Right lobe of liver (tissue), 6 donors: ENCODE measurements at regions not wholly inside any gene's neighbourhood (a gene's known extent, or its start where the extent isn't known, plus 50 kb on each side); places are given as distances from the start of the nearest gene placed in this dataset.

Experiments used
- ATAC-seq, 4 donors: fragments of 200-7000 bp; cut with Tn5 transposase; one replicate each; pipeline ENCODE4 v1.9.1; 2020; ENCODE audit warnings: mild to moderate bottlenecking in 4 of 4, moderate library complexity in 4 of 4
- DNase-seq, 3 donors: peaks; one replicate each; pipeline ENCODE4 v3.0.0-alpha.2; 2020
- H3K27ac ChIP-seq, 3 donors: fragments of 200-600 bp; one replicate each; pipeline ENCODE4 v1.8.0; 2022
- H3K27me3 ChIP-seq, 2 donors: fragments of 200-600 bp; one replicate each; pipeline ENCODE4 v1.8.0; 2022
- H3K36me3 ChIP-seq, 4 donors: fragments of 200-600 bp; sonication (generic) in 1 of 4; one replicate each; pipeline versions ENCODE4 v1.5.1 to v1.8.0; 2017 to 2022; ENCODE audit warnings: control low read depth in 1 of 4
- H3K4me1 ChIP-seq, 4 donors: fragments of 200-600 bp; sonication (generic) in 1 of 4; one replicate each; pipeline versions ENCODE4 v1.5.1 to v1.8.0; 2017 to 2022; ENCODE audit warnings: control low read depth in 1 of 4
- H3K4me3 ChIP-seq, 3 donors: fragments of 200-600 bp; one replicate each; pipeline ENCODE4 v1.8.0; 2022
- H3K9me3 ChIP-seq, 4 donors: fragments of 200-600 bp; sonication (generic) in 1 of 4; one replicate each; pipeline versions ENCODE4 v1.5.1 to v1.8.0; 2017 to 2022; ENCODE audit warnings: control low read depth in 1 of 4
- POLR2A ChIP-seq: fragments of 450-650 bp; IDR thresholded peaks from one replicate; pipeline ENCODE4 v1.6.1; 2017; ENCODE audit warnings: antibody characterized with exemption, mild to moderate bottlenecking
- WGBS: methylation state at CpG from one replicate; pipeline ENCODE4 v1.1.6; 2018; ENCODE audit warnings: low coverage, low lambda C conversion rate; ENCODE audit not compliant: insufficient coverage; ENCODE audit errors: missing lambda C conversion rate; 5-methylcytosine and 5-hydroxymethylcytosine counted together
- intact Hi-C, 2 donors: fragments of 100-400 bp; cut with DNase I; formaldehyde crosslinking; loops; one replicate each; pipeline versions ENCODE4 v1.11.2 to v1.14.1; 2022
- TF ChIP-seq, protein P1 (sequence below), 4 donors: fragments of 200-600 bp in 3 of 4; fragments of 450-650 bp in 1 of 4; IDR thresholded peaks; one replicate each; pipeline versions ENCODE4 v1.5.1 to v1.8.0; 2016 to 2022; ENCODE audit warnings: antibody characterized with exemption in 4 of 4, mild to moderate bottlenecking in 2 of 4
- donor health status: DM: no; HTN: yes; CAD: no.
- donor health status: DM: no; HTN: no; CAD: no.
- donor health status: DM: no; HTN: no; CAD: no.
- donor health status: DM: no; HTN: yes; CAD: no.
- donor health status: DM: no; HTN: yes; CAD: no.

DNA sequence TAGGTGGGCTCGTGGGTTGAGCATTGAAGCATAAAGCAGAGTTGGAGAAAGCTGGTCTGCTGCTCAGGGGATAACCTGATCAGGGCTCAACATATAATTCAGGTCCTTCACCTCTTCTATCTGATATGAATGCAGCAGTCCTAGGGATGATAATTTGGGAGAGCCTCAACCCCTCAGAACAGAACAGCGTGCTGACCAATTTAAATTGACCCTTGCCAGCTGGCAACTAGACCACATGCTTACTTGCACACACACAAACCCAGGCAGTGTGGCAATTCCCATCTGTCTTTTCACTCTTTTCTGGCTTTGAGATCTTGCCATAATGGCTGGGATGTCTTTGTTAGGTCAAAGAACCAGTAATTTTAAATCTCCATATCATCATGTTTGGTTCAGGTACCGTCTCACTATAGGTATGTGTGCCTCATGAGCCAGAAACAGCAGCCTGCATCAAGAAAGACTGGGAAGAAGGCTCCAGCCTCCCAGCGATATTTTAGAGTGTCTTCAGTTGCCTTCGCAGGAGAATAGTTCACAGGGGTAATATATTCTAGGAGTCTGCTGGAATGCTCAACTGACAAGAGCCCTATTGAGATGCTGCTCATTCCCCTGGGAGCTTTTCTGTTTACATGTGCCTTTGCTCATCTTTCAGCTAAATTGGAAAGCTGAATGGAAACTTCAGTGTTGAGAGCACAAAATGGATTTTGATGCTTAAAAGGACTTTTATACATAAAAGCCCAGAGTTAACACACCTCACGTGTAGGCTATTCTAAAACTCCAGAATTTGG is 497.6 kb downstream of the RASEF start:
- no peak for TF ChIP-seq POLR2A
- TF ChIP-seq, protein P1, sequence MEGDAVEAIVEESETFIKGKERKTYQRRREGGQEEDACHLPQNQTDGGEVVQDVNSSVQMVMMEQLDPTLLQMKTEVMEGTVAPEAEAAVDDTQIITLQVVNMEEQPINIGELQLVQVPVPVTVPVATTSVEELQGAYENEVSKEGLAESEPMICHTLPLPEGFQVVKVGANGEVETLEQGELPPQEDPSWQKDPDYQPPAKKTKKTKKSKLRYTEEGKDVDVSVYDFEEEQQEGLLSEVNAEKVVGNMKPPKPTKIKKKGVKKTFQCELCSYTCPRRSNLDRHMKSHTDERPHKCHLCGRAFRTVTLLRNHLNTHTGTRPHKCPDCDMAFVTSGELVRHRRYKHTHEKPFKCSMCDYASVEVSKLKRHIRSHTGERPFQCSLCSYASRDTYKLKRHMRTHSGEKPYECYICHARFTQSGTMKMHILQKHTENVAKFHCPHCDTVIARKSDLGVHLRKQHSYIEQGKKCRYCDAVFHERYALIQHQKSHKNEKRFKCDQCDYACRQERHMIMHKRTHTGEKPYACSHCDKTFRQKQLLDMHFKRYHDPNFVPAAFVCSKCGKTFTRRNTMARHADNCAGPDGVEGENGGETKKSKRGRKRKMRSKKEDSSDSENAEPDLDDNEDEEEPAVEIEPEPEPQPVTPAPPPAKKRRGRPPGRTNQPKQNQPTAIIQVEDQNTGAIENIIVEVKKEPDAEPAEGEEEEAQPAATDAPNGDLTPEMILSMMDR (IDR thresholded peaks at IDR 0.05), result no peak
- DNase-seq (peak in 1 of 3 donors; percentile 70), ATAC-seq (peak; percentile 43 to 61 (median 54))
- H3K9me3 ChIP-seq, result no peaks in the 10 kb centered on the region
- H3K4me1 ChIP-seq, result peaks cover 0 to 15% (median 2%) of the 10 kb centered on the region in 4 donors
- no peaks in the 10 kb centered on the region for H3K27me3 ChIP-seq
- intact Hi-C loops, result no loop called here
- peak overlapping the region in 1 of 3 donors; percentile 6 for H3K27ac ChIP-seq
- WGBS, result 47% methylated on average over 5 of the region's 6 CpGs
- H3K4me3 ChIP-seq, result no peak overlapping the region
- no peaks in the 10 kb centered on the region for H3K36me3 ChIP-seq

- no peak overlapping the region for H3K27ac ChIP-seq
- no peak for ATAC-seq
- H3K4me1 ChIP-seq, result peaks cover 0 to 12% (median 0%) of the 10 kb centered on the region in 4 donors
- no peak for DNase-seq
- H3K27me3 ChIP-seq, result no peaks in the 10 kb centered on the region
- no peaks in the 10 kb centered on the region for H3K9me3 ChIP-seq
- no peaks in the 10 kb centered on the region for H3K36me3 ChIP-seq
- intact Hi-C loops, result no loop called here
- WGBS, result 94% methylated on average over 3 of the region's 3 CpGs
- TF ChIP-seq, protein P1 (IDR thresholded peaks at IDR 0.05), result no peak
- no peak for TF ChIP-seq POLR2A
- no peak overlapping the region for H3K4me3 ChIP-seq
Measured at GRCh38 chr9:82567953-82568352, 495.0 kb downstream of the RASEF start.

DNA sequence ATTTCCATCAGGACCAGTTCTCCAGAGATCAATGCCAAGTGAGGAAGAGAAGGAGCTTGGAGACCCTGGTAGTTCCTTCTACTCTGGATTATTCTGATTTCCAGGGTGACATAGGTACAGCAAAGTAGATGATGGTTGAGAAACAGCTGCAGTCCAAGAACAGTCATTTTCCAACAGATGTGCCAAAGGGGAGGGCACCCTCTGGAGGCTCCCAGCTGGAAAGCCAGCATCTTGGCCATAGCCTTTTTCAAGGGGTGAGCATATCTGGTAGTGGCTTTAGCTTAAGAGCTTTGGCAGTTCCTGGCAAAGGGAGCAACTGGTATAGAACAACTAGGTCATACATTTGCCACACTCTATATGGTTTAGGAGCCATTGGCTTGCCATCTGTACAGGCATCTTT is 492.7 kb downstream of the RASEF start:
- no peaks in the 10 kb centered on the region for H3K9me3 ChIP-seq
- H3K4me3 ChIP-seq, result no peak overlapping the region
- H3K4me1 ChIP-seq, result peaks cover 0 to 7% (median 0%) of the 10 kb centered on the region in 4 donors
- no peaks in the 10 kb centered on the region for H3K27me3 ChIP-seq
- H3K36me3 ChIP-seq, result no peaks in the 10 kb centered on the region
- DNase-seq (no peak), ATAC-seq (peak; percentile 31 to 86 (median 46))
- no peak overlapping the region for H3K27ac ChIP-seq
- intact Hi-C loops, result no loop called here
- TF ChIP-seq POLR2A, result no peak
- TF ChIP-seq, protein P1 (IDR thresholded peaks at IDR 0.05), result peak in 2 of 4 donors; percentile 15 to 46

DNA sequence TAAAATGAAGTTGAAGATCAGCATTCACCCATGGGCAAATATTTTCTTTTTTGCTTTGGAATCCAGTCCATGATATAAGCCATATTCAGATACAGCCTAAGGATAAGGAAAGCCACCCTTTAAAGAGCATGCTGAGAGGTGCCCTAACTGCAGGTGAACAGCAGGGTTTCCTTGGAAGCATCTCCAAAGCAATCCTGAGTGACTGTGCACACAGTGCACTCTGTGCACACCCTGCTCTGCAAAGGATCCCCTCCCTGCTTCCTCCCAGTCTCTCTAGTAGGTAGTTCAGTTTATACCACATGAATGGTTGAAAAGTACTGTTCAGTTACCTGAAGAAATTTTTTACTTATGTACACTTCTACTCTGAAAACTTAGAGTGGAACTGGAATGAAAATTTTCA is 491.4 kb downstream of the RASEF start:
- Histone ChIP-seq H3K4me3 (no peak overlapping the region), H3K9me3 (no peaks in the 10 kb centered on the region), H3K36me3 (no peaks in the 10 kb centered on the region), H3K27ac (no peak overlapping the region), H3K27me3 (no peaks in the 10 kb centered on the region), H3K4me1 (peaks cover 0 to 2% (median 0%) of the 10 kb centered on the region in 4 donors)
- intact Hi-C loops, result no loop called here
- no peak for TF ChIP-seq POLR2A
- ATAC-seq, result no peak
- no peak for DNase-seq

DNA sequence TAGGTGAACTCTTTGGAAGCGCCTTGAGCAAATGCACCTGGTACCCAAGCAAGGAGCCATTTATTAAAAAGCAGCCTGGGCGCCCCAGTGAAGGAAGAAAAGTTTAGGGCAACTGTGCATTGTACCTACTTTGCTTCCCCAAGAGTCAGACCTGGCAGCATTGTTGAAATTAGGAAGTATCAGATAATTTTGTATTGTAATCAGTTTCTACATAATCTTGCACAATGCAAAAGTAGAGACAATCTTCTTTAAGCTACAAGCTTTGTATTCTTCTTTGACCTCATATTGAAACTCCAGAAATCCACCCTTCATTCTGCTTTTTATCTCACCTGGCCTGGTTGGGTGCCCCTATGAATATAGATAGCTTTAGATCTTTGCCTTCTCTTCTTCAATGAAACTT is 490.8 kb downstream of the RASEF start:
- intact Hi-C loops, result no loop called here
- DNase-seq (no peak), ATAC-seq (no peak)
- Histone ChIP-seq H3K27me3 (no peaks in the 10 kb centered on the region), H3K4me3 (no peak overlapping the region), H3K9me3 (no peaks in the 10 kb centered on the region), H3K27ac (no peak overlapping the region), H3K36me3 (no peaks in the 10 kb centered on the region), H3K4me1 (peaks cover 0 to 8% (median 0%) of the 10 kb centered on the region in 4 donors)
- WGBS, result 73% methylated on average over 2 of the region's 2 CpGs
- TF ChIP-seq, protein P1 (IDR thresholded peaks at IDR 0.05), result no peak
- no peak for TF ChIP-seq POLR2A
